ENCODE measurements at regions not wholly inside any gene's neighbourhood (a gene's known extent, or its start where the extent isn't known, plus 50 kb on each side); places are given as distances from the start of the nearest gene placed in this dataset.
A peak's percentile ranks its signal among the peaks of the same experiment; 100 is the strongest.
"Not testable (repeated sequence)": the region's sequence is repeated elsewhere in the genome, so short reads cannot be mapped to it uniquely, and the experiment has no call there.

DNA sequence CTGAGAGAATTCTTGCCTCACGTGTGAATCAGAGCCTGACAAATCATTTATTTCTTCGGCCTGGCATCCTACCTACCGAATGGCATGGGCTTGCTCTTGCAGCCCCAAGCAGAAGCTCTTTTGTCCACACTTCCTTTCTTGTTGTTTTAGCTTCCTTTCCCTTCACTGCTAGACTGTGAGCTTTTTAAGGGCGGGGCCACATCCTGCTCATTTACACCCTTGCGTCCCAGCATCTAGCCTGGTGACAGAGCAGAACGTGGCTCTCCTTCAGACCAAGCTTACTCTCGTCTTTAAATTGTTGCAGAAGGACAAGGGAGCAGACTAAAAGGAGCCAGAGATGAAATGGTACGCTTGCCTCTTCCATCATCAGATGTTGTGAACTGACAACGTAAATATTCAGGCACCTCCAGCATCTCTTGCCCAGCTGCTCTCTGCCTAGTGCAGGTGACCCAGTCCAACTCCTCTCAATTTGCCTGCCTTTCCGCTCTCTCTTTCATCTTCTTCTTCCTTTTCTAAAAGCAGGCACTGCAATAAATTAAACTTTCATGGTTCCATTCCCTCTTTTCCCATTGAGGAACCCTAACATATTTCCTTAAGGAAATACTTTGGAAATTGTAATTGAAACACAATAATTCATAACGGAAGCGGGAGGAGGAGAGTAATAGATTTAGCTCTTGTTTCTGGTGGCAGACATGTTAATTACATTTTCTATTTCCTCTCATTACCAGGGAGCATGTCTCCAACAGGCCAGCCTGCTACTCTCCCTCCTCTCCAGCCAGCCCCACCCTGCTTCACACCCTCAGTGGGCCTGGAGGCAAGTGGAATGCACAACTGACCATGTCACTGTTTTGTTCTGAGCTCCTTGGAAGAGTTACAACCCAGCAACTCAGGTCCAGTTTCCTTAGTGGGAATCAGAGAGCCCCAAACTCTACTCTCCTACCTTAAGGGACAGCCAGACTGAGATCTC is 228.1 kb upstream of the TRIB2 start:
- H3K4me3 ChIP-seq (ENCODE audit: low read depth in 1 of 5, low read length in 5 of 5), result no peak overlapping the region
- no peaks in the 10 kb centered on the region for H3K27me3 ChIP-seq (ENCODE audit: control insufficient read depth in 5 of 5, insufficient read depth in 4 of 5, low read length in 5 of 5)
- no peak overlapping the region for H3K27ac ChIP-seq (ENCODE audit: low read depth, low read length)
- no peak overlapping the region for H3K9ac ChIP-seq (ENCODE audit: low read length in 5 of 5)
- H3K9me3 ChIP-seq (ENCODE audit: control insufficient read depth in 5 of 5, low read length in 5 of 5), result peaks cover 0 to 4% (median 0%) of the 10 kb centered on the region in 5 donors
- H3K4me1 ChIP-seq (ENCODE audit: control insufficient read depth in 5 of 5, insufficient read depth in 5 of 5, low read length in 5 of 5), result peaks cover 0 to 23% (median 0%) of the 10 kb centered on the region in 5 donors
- no peaks in the 10 kb centered on the region for H3K36me3 ChIP-seq (ENCODE audit: control insufficient read depth in 5 of 5, insufficient read depth in 5 of 5, low read length in 5 of 5)

DNA sequence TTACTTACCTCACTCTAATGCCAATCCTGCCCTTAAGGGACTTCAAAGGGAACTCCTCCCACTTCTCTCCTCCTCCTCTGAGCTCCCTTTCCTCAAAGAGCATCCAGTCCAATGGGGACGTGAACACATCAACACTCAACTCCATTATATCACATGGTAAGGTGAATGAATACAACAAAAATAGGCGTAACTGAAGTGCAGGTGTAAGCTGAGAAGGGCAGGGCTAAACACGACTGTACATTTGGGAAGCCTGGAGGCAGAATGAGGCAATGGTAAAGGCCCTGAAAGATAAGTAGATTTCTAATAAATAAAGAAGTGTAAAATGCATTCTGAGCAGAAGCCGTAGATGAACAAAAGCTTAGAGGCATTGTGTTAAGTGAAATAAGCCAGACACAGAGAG is 226.1 kb upstream of the TRIB2 start:
- H3K27ac ChIP-seq (ENCODE audit: low read depth, low read length), result no peak overlapping the region
- H3K9me3 ChIP-seq (ENCODE audit: control insufficient read depth in 5 of 5, low read length in 5 of 5), result no peaks in the 10 kb centered on the region
- peaks cover 0 to 16% (median 0%) of the 10 kb centered on the region in 5 donors for H3K4me1 ChIP-seq (ENCODE audit: control insufficient read depth in 5 of 5, insufficient read depth in 5 of 5, low read length in 5 of 5)
- no peak overlapping the region for H3K9ac ChIP-seq (ENCODE audit: low read length in 5 of 5)
- no peaks in the 10 kb centered on the region for H3K27me3 ChIP-seq (ENCODE audit: control insufficient read depth in 5 of 5, insufficient read depth in 4 of 5, low read length in 5 of 5)
- no peaks in the 10 kb centered on the region for H3K36me3 ChIP-seq (ENCODE audit: control insufficient read depth in 5 of 5, insufficient read depth in 5 of 5, low read length in 5 of 5)
- H3K4me3 ChIP-seq (ENCODE audit: low read depth in 1 of 5, low read length in 5 of 5), result no peak overlapping the region

DNA sequence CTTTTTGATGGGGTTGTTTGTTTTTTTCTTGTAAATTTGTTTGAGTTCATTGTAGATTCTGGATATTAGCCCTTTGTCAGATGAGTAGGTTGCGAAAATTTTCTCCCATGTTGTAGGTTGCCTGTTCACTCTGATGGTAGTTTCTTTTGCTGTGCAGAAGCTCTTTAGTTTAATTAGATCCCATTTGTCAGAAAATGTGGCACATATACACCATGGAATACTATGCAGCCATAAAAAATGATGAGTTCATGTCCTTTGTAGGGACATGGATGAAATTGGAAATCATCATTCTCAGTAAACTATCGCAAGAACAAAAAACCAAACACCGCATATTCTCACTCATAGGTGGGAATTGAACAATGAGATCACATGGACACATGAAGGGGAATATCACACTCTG is 224.4 kb upstream of the TRIB2 start:
- not testable (repeated sequence) for H3K4me3 ChIP-seq (ENCODE audit: low read depth in 1 of 5, low read length in 5 of 5); H3K9ac ChIP-seq (ENCODE audit: low read length in 5 of 5)

DNA sequence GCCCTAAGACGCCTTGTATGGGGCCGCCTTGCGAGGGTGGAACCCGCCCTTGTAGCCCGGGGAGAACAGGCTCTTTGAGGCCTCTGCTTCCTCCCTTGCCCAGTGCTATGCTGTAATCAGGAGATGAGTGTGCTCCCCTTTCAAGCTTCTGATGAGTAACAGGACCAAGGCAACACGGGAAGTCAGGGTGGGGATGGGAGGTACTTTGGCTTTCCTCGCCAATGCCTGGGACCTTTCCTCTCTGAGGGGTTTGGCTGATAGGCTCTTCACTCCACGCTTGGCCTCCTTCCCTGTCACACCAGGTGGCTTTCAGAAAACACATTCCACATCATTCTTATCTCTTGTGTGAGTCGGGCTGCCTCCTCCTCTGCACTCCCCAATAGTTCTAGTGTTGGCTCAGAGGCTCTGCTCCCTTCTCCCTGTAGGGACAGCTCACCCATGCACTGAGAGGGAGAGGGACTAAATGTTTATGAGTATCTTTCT is 223.7 kb upstream of the TRIB2 start:
- Histone ChIP-seq H3K4me3 (ENCODE audit: low read depth in 1 of 5, low read length in 5 of 5) (no peak overlapping the region), H3K4me1 (ENCODE audit: control insufficient read depth in 5 of 5, insufficient read depth in 5 of 5, low read length in 5 of 5) (peaks cover 0 to 1% (median 0%) of the 10 kb centered on the region in 5 donors), H3K27me3 (ENCODE audit: control insufficient read depth in 5 of 5, insufficient read depth in 4 of 5, low read length in 5 of 5) (no peaks in the 10 kb centered on the region), H3K9me3 (ENCODE audit: control insufficient read depth in 5 of 5, low read length in 5 of 5) (no peaks in the 10 kb centered on the region), H3K36me3 (ENCODE audit: control insufficient read depth in 5 of 5, insufficient read depth in 5 of 5, low read length in 5 of 5) (no peaks in the 10 kb centered on the region), H3K9ac (ENCODE audit: low read length in 5 of 5) (no peak overlapping the region), H3K27ac (ENCODE audit: low read depth, low read length) (no peak overlapping the region)

More for the DNA sequence above, 224.4 kb upstream of the TRIB2 start:
- not testable (repeated sequence) for H3K36me3 ChIP-seq (ENCODE audit: control insufficient read depth in 5 of 5, insufficient read depth in 5 of 5, low read length in 5 of 5); H3K27me3 ChIP-seq (ENCODE audit: control insufficient read depth in 5 of 5, insufficient read depth in 4 of 5, low read length in 5 of 5); H3K9me3 ChIP-seq (ENCODE audit: control insufficient read depth in 5 of 5, low read length in 5 of 5); H3K4me1 ChIP-seq (ENCODE audit: control insufficient read depth in 5 of 5, insufficient read depth in 5 of 5, low read length in 5 of 5); H3K27ac ChIP-seq (ENCODE audit: low read depth, low read length)

DNA sequence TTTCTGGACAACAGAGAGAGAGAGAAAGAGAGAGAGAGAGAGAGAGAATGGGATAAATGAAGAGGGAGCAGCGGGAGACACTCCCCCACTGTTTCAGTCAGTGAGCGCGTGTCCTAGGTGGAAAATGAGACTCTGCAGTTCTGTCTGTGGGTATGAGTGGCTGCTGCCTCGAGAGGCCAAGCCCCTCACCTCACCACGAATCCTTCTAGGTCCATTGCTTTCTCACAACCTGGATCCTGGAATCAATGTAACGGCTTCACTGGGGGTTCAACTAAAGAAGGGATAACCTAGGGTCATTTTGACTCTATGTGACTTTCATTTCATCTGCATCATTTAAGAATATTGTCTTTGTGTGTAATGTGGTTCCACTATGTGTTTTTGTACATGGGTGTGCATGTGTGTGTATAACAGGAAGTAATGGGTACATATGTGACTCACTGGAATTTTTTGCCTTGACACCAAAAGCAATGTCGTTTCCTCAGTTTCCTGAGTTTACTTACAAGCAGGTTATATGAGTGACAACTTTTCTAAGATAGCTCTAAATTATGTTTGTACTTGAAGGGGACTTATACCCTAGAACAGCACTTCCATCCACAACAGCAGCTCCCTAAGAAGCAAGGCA is 221.4 kb upstream of the TRIB2 start:
- no peaks in the 10 kb centered on the region for H3K27me3 ChIP-seq (ENCODE audit: control insufficient read depth in 5 of 5, insufficient read depth in 4 of 5, low read length in 5 of 5)
- H3K36me3 ChIP-seq (ENCODE audit: control insufficient read depth in 5 of 5, insufficient read depth in 5 of 5, low read length in 5 of 5), result no peaks in the 10 kb centered on the region
- no peaks in the 10 kb centered on the region for H3K4me1 ChIP-seq (ENCODE audit: control insufficient read depth in 5 of 5, insufficient read depth in 5 of 5, low read length in 5 of 5)
- H3K4me3 ChIP-seq (ENCODE audit: low read depth in 1 of 5, low read length in 5 of 5), result no peak overlapping the region
- H3K9me3 ChIP-seq (ENCODE audit: control insufficient read depth in 5 of 5, low read length in 5 of 5), result no peaks in the 10 kb centered on the region
- no peak overlapping the region for H3K9ac ChIP-seq (ENCODE audit: low read length in 5 of 5)
- no peak overlapping the region for H3K27ac ChIP-seq (ENCODE audit: low read depth, low read length)

DNA sequence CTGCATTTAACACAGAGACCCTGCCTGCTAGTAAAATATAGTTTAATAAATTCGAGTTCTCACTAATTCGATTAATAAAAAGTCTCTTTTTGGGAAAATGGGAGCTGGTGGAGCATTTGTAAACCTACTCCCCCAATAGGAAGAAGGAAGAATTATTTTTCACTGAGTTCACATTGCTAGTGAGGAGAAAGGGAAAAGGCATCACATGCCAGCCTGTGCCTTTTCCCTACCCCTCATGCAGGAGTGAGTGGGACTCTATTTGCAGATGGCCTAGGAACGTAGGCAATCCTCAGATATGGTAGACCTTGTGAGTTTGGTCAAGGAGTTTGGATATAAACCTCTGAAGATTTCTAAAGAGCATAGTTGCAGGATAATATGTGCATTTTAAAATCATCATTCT is 218.4 kb upstream of the TRIB2 start:
- Histone ChIP-seq H3K9me3 (ENCODE audit: control insufficient read depth in 5 of 5, low read length in 5 of 5) (no peaks in the 10 kb centered on the region), H3K4me1 (ENCODE audit: control insufficient read depth in 5 of 5, insufficient read depth in 5 of 5, low read length in 5 of 5) (peaks cover 0 to 15% (median 0%) of the 10 kb centered on the region in 5 donors), H3K36me3 (ENCODE audit: control insufficient read depth in 5 of 5, insufficient read depth in 5 of 5, low read length in 5 of 5) (no peaks in the 10 kb centered on the region), H3K27ac (ENCODE audit: low read depth, low read length) (no peak overlapping the region), H3K9ac (ENCODE audit: low read length in 5 of 5) (no peak overlapping the region), H3K27me3 (ENCODE audit: control insufficient read depth in 5 of 5, insufficient read depth in 4 of 5, low read length in 5 of 5) (no peaks in the 10 kb centered on the region), H3K4me3 (ENCODE audit: low read depth in 1 of 5, low read length in 5 of 5) (no peak overlapping the region)

DNA sequence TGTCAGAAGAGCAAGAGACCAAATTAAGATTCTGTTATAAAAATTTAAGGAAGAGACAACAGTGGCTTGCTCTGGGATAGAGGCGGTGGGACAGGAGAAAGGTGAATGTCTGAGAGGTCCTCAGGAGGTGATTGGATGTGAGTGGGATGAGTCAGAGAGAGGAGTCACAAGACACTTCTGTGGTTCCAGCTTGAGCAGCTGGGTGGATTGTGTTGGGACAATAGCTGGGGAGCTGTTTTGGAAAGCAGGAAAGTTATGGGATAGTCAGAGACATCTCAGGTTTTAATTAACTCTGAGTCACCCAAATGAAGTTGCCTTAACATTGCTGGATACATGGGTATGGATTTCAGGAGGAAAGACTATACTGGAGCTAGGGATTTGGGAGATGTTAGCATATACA is 218.0 kb upstream of the TRIB2 start:
- no peaks in the 10 kb centered on the region for H3K36me3 ChIP-seq (ENCODE audit: control insufficient read depth in 5 of 5, insufficient read depth in 5 of 5, low read length in 5 of 5)
- peaks cover 0 to 15% (median 0%) of the 10 kb centered on the region in 5 donors for H3K4me1 ChIP-seq (ENCODE audit: control insufficient read depth in 5 of 5, insufficient read depth in 5 of 5, low read length in 5 of 5)
- no peaks in the 10 kb centered on the region for H3K27me3 ChIP-seq (ENCODE audit: control insufficient read depth in 5 of 5, insufficient read depth in 4 of 5, low read length in 5 of 5)
- no peaks in the 10 kb centered on the region for H3K9me3 ChIP-seq (ENCODE audit: control insufficient read depth in 5 of 5, low read length in 5 of 5)
- no peak overlapping the region for H3K4me3 ChIP-seq (ENCODE audit: low read depth in 1 of 5, low read length in 5 of 5)
- H3K9ac ChIP-seq (ENCODE audit: low read length in 5 of 5), result no peak overlapping the region
- H3K27ac ChIP-seq (ENCODE audit: low read depth, low read length), result no peak overlapping the region

DNA sequence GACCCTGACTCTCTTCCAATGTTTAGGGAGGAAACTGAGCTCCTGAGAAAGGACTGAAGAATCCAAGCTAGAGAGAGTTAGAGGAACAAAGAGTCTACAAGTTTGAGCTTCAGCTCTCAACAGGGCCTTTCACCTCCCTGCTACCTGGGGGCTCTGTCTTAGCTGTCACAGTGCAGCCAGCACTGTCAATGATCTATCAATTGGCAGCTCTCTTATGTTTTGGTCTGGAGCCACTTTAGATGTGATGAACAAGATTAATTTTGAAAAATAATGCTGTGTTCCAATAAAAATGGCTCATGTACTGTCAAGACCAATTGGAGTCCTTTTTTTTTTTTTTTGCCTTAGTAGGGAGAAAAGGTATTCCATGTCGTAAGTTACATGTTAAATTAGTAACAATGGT is 215.8 kb upstream of the TRIB2 start:
- Histone ChIP-seq H3K27ac (ENCODE audit: low read depth, low read length) (peak overlapping the region; percentile 47), H3K27me3 (ENCODE audit: control insufficient read depth in 5 of 5, insufficient read depth in 4 of 5, low read length in 5 of 5) (no peaks in the 10 kb centered on the region), H3K4me1 (ENCODE audit: control insufficient read depth in 5 of 5, insufficient read depth in 5 of 5, low read length in 5 of 5) (peaks cover 0 to 15% (median 0%) of the 10 kb centered on the region in 5 donors), H3K4me3 (ENCODE audit: low read depth in 1 of 5, low read length in 5 of 5) (no peak overlapping the region), H3K36me3 (ENCODE audit: control insufficient read depth in 5 of 5, insufficient read depth in 5 of 5, low read length in 5 of 5) (no peaks in the 10 kb centered on the region), H3K9me3 (ENCODE audit: control insufficient read depth in 5 of 5, low read length in 5 of 5) (no peaks in the 10 kb centered on the region), H3K9ac (ENCODE audit: low read length in 5 of 5) (no peak overlapping the region)

DNA sequence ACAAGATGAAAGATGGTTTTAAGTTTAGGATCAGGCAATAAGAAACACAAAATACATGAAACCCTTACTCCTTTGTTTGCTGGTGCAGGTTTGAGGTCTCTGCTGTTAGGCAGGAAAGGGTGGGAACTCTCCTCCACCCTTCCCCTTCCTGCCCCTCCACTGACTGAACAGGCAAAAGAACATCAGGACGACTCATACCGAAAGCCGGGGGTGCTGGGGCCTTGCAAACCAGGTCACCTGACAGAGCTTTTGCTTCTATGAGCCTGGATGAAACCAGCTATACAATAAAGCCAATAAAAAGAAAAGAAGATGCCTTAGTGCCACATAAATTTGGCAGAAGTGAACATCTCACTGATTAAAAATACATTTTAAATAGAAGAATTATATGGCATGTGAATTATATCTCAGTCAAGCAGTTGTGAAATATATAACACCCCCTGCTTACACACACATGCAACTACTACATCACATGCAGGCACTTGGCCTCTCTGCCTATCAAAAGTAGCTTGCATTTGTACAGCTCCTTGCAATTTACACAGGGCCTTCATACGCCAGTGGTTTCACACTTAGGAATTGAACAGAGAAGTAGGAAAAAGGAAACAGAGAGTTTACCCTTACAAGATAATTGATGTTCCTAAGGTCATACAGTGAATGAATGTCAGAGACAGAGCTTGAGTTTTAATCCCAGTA is 215.1 kb upstream of the TRIB2 start:
- H3K27me3 ChIP-seq (ENCODE audit: control insufficient read depth in 5 of 5, insufficient read depth in 4 of 5, low read length in 5 of 5), result no peaks in the 10 kb centered on the region
- H3K36me3 ChIP-seq (ENCODE audit: control insufficient read depth in 5 of 5, insufficient read depth in 5 of 5, low read length in 5 of 5), result no peaks in the 10 kb centered on the region
- H3K9me3 ChIP-seq (ENCODE audit: control insufficient read depth in 5 of 5, low read length in 5 of 5), result no peaks in the 10 kb centered on the region
- peaks cover 0 to 15% (median 0%) of the 10 kb centered on the region in 5 donors for H3K4me1 ChIP-seq (ENCODE audit: control insufficient read depth in 5 of 5, insufficient read depth in 5 of 5, low read length in 5 of 5)
- H3K27ac ChIP-seq (ENCODE audit: low read depth, low read length), result peak overlapping the region; percentile 25
- H3K4me3 ChIP-seq (ENCODE audit: low read depth in 1 of 5, low read length in 5 of 5), result no peak overlapping the region
- no peak overlapping the region for H3K9ac ChIP-seq (ENCODE audit: low read length in 5 of 5)

DNA sequence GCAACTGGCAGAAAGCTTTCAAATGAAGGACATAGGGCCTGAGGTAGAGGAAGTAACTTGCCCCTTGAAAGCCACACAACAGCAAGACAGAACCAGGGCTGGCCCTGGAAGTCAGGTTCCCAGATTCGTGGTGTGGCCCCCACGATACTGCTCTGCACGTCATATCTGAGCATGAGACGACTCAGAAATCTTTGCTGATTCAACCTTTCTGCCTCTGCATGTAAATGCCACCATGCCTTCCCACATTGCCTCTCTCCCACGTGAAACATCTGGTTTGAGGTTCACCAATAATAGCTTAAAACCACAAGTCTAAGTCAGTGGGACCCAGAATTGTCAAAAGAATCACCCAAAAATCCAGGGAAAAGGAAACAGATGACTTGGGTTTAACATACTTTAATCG is 214.0 kb upstream of the TRIB2 start:
- Histone ChIP-seq H3K4me1 (ENCODE audit: control insufficient read depth in 5 of 5, insufficient read depth in 5 of 5, low read length in 5 of 5) (peaks cover 0 to 15% (median 0%) of the 10 kb centered on the region in 5 donors), H3K9me3 (ENCODE audit: control insufficient read depth in 5 of 5, low read length in 5 of 5) (no peaks in the 10 kb centered on the region), H3K27me3 (ENCODE audit: control insufficient read depth in 5 of 5, insufficient read depth in 4 of 5, low read length in 5 of 5) (no peaks in the 10 kb centered on the region), H3K27ac (ENCODE audit: low read depth, low read length) (no peak overlapping the region), H3K9ac (ENCODE audit: low read length in 5 of 5) (no peak overlapping the region), H3K4me3 (ENCODE audit: low read depth in 1 of 5, low read length in 5 of 5) (no peak overlapping the region), H3K36me3 (ENCODE audit: control insufficient read depth in 5 of 5, insufficient read depth in 5 of 5, low read length in 5 of 5) (no peaks in the 10 kb centered on the region)

Data from subcutaneous abdominal adipose tissue (tissue), 5 donors.